ENCODE measurements at regions not wholly inside any gene's neighbourhood (a gene's known extent, or its start where the extent isn't known, plus 50 kb on each side); places are given as distances from the start of the nearest gene placed in this dataset.

DNA sequence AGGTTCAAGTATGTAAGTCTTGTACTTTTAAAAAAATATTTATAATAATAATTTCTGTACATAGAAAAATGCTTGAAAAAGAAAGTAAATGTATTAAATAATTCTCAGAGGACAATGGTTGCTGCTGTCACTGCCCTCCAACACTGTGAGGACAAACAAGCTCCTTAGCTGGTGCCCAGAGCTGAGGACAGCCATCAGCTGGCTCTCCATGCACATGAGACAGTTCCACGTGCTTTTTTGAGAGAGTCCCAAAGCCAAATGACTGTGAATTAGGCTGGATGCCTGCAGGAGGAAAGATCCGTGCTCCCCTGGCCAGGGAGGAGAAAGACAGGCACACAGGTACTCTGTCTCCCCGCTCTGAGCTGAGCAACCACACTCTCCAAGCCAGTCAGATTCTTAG, 115.5 kb upstream of the IRX5 start:
- Mint-ChIP-seq H3K4me1 (peaks cover 5% of the 10 kb centered on the region), H3K27ac (ENCODE audit: unreplicated experiment) (no peak overlapping the region), H3K4me3 (no peak overlapping the region), H3K9me3 (peaks cover 3% of the 10 kb centered on the region), H3K27me3 (ENCODE audit: low read depth) (no peaks in the 10 kb centered on the region), H3K36me3 (ENCODE audit: low read depth) (no peaks in the 10 kb centered on the region)
- no peak for DNase-seq (ENCODE audit: low read depth, low spot score)
- TF ChIP-seq, protein P1, sequence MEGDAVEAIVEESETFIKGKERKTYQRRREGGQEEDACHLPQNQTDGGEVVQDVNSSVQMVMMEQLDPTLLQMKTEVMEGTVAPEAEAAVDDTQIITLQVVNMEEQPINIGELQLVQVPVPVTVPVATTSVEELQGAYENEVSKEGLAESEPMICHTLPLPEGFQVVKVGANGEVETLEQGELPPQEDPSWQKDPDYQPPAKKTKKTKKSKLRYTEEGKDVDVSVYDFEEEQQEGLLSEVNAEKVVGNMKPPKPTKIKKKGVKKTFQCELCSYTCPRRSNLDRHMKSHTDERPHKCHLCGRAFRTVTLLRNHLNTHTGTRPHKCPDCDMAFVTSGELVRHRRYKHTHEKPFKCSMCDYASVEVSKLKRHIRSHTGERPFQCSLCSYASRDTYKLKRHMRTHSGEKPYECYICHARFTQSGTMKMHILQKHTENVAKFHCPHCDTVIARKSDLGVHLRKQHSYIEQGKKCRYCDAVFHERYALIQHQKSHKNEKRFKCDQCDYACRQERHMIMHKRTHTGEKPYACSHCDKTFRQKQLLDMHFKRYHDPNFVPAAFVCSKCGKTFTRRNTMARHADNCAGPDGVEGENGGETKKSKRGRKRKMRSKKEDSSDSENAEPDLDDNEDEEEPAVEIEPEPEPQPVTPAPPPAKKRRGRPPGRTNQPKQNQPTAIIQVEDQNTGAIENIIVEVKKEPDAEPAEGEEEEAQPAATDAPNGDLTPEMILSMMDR (conservative IDR thresholded peaks at IDR 0.05): no peak

DNA sequence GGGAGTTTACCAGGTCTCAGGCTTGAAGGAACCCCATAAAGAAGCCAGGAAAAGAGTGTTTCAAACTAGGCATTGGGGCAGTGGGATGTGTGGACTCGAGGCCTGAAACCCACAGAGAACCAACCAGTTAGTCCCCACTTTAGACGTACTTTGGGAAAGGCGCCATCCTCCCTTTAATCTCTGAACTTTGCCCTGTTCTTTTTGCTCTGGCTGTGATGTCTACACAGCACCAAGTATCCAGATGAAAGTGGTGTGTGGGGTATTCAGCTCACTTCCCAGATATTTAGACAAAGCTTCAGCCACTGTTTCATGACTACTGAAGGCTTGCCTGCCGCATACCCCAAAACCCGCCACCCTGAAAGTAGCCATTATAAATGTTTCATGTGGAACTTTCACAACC, 116.9 kb upstream of the IRX5 start:
- Mint-ChIP-seq H3K9me3 (no peaks in the 10 kb centered on the region), H3K4me1 (peaks cover 5% of the 10 kb centered on the region), H3K27ac (ENCODE audit: unreplicated experiment) (no peak overlapping the region), H3K4me3 (no peak overlapping the region), H3K36me3 (ENCODE audit: low read depth) (no peaks in the 10 kb centered on the region), H3K27me3 (ENCODE audit: low read depth) (peaks cover 4% of the 10 kb centered on the region)
- TF ChIP-seq, protein P1 (conservative IDR thresholded peaks at IDR 0.05): no peak
- DNase-seq (ENCODE audit: low read depth, low spot score): no peak

DNA sequence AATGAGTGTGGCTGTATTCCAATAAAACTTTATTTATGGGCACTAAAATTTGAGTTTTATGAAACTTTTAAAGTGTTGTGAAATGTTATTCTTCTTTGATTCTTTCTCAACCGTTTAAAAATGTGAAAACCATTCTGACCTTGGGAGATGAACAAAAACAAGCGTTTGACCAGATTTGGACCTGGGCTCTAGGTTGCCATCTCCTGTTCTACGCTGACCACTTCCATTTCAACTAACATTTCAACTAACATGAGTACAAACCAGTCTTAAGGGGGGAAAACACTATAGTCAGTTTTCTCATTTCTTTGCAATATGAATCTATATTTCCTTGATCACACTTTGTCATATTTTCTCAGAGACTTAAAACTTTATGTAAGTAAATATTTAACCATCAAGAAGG, 118.4 kb upstream of the IRX5 start:
- Mint-ChIP-seq H3K9me3 (no peaks in the 10 kb centered on the region), H3K36me3 (ENCODE audit: low read depth) (no peaks in the 10 kb centered on the region), H3K27ac (ENCODE audit: unreplicated experiment) (no peak overlapping the region), H3K4me1 (peaks cover under 1% of the 10 kb centered on the region), H3K27me3 (ENCODE audit: low read depth) (peaks cover 6% of the 10 kb centered on the region), H3K4me3 (no peak overlapping the region)
- TF ChIP-seq, protein P1 (conservative IDR thresholded peaks at IDR 0.05): no peak
- DNase-seq (ENCODE audit: low read depth, low spot score): no peak

DNA sequence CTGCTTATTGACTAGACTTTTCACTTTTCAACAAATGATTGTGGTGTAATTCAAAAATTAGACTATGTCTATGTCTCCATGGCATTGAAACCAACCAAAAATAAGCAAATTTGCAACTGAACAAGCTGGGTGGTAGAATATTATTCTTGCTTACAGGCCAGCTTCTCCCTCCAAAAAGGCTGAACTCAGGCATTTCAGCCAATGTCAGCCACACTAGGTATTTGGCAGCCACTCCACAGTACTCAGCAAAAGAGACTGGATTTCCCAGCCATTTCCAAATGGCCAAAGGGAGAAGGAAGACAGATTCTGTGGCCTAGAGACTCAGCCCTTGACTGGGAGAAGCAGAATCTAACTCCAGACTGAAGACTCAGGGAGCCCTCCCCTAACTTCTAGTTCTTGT, 121.8 kb upstream of the IRX5 start:
- Mint-ChIP-seq H3K4me3 (no peak overlapping the region), H3K27ac (ENCODE audit: unreplicated experiment) (no peak overlapping the region), H3K36me3 (ENCODE audit: low read depth) (no peaks in the 10 kb centered on the region), H3K9me3 (no peaks in the 10 kb centered on the region), H3K27me3 (ENCODE audit: low read depth) (peaks cover 6% of the 10 kb centered on the region), H3K4me1 (peaks cover 5% of the 10 kb centered on the region)
- DNase-seq (ENCODE audit: low read depth, low spot score): no peak
- TF ChIP-seq, protein P1 (conservative IDR thresholded peaks at IDR 0.05): no peak

DNA sequence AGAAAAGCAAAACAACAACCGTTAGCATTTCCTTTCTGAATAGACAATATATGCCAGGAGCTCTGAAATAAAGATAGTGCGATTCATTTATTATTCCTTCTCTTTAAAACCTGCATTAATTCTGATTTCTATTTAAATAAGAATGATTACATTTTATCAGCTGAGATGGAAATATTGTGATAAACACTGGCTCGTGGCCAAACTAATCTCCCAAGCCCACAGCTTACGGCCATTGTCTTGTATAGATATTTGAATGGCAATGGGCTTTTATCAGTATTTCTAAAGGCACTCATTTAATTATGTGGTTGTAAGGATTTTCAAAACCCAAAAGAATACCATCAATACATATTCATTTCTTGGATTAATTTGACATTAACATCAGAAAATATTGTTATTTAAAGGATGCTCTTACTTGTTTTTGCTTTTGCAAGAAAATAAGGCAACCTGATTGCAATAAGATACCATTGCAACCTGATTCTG, 123.7 kb upstream of the IRX5 start:
- TF ChIP-seq, protein P1 (conservative IDR thresholded peaks at IDR 0.05): no peak
- Mint-ChIP-seq H3K4me1 (peaks cover 5% of the 10 kb centered on the region), H3K27me3 (ENCODE audit: low read depth) (peaks cover 6% of the 10 kb centered on the region), H3K9me3 (no peaks in the 10 kb centered on the region), H3K4me3 (no peak overlapping the region), H3K36me3 (ENCODE audit: low read depth) (peaks cover 2% of the 10 kb centered on the region), H3K27ac (ENCODE audit: unreplicated experiment) (no peak overlapping the region)
- DNase-seq (ENCODE audit: low read depth, low spot score): no peak

DNA sequence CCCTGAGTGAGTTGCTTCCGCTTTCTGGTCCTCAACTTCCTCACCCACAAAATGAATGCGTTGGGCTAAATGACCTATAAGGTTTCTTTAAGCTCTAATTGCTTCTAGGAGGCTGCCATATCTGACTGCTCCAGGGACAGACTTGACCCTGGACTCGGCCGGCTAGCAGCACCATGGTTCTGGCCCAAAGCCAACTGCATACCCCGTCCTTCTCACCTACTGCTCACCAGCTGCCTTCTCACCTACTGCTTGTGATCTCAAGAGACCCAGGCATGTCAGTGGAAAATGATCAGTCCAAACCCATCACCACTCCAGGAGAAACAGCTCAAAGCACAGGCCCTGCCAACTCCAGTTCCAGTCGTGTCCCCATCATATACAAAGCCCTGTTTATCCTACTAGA, 124.3 kb upstream of the IRX5 start:
- Mint-ChIP-seq H3K9me3 (no peaks in the 10 kb centered on the region), H3K4me1 (peaks cover 5% of the 10 kb centered on the region), H3K27me3 (ENCODE audit: low read depth) (peaks cover 6% of the 10 kb centered on the region), H3K4me3 (no peak overlapping the region), H3K27ac (ENCODE audit: unreplicated experiment) (no peak overlapping the region), H3K36me3 (ENCODE audit: low read depth) (peaks cover 2% of the 10 kb centered on the region)
- no peak for DNase-seq (ENCODE audit: low read depth, low spot score)
- TF ChIP-seq, protein P1 (conservative IDR thresholded peaks at IDR 0.05): no peak

Data from neural crest cell (in vitro differentiated cells).